ENCODE measurements at regions not wholly inside any gene's neighbourhood (a gene's known extent, or its start where the extent isn't known, plus 50 kb on each side); places are given as distances from the start of the nearest gene placed in this dataset.

GRCh38 chr2:128969374-128969773, 650.7 kb upstream of the HS6ST1 start:
- no peak for TF ChIP-seq CTCF (conservative IDR thresholded peaks at IDR 0.05)
- no peak overlapping the region for H3K27ac ChIP-seq

GRCh38 chr2:128970332-128971116, 651.9 kb upstream of the HS6ST1 start:
- H3K27ac ChIP-seq, result no peak overlapping the region

GRCh38 chr2:128973566-128973965, 654.9 kb upstream of the HS6ST1 start:
- no peak overlapping the region for H3K27ac ChIP-seq
- no peak for TF ChIP-seq CTCF (conservative IDR thresholded peaks at IDR 0.05)

More at GRCh38 chr2:128970332-128971116, 651.9 kb upstream of the HS6ST1 start:
- no peak for TF ChIP-seq CTCF (conservative IDR thresholded peaks at IDR 0.05)

- no peak for TF ChIP-seq CTCF (conservative IDR thresholded peaks at IDR 0.05)
- H3K27ac ChIP-seq, result no peak overlapping the region
These were observed 659.5 kb upstream of the HS6ST1 start for GRCh38 chr2:128978212-128978611.

- H3K27ac ChIP-seq, result no peak overlapping the region
- TF ChIP-seq CTCF (conservative IDR thresholded peaks at IDR 0.05), result no peak
These were observed 660.5 kb upstream of the HS6ST1 start for GRCh38 chr2:128979182-128979581.

GRCh38 chr2:128980475-128980874, 661.8 kb upstream of the HS6ST1 start:
- H3K27ac ChIP-seq, result no peak overlapping the region
- TF ChIP-seq CTCF (conservative IDR thresholded peaks at IDR 0.05), result no peak

- no peak for TF ChIP-seq CTCF (conservative IDR thresholded peaks at IDR 0.05)
- H3K27ac ChIP-seq, result no peak overlapping the region
These were observed 662.7 kb upstream of the HS6ST1 start for GRCh38 chr2:128981353-128981752.

Measured in VCaP (cell line).